ENCODE measurements at regions not wholly inside any gene's neighbourhood (a gene's known extent, or its start where the extent isn't known, plus 50 kb on each side); places are given as distances from the start of the nearest gene placed in this dataset.

GRCh38 chr14:71591231-71591630 lies 341.0 kb upstream of the RGS6 start:
- TF ChIP-seq CTCF (IDR thresholded peaks at IDR 0.05) (no peak), POLR2A (IDR thresholded peaks at IDR 0.05) (no peak)

All from right lobe of liver (tissue), 4 donors.